ENCODE measurements at regions not wholly inside any gene's neighbourhood (a gene's known extent, or its start where the extent isn't known, plus 50 kb on each side); places are given as distances from the start of the nearest gene placed in this dataset.

GRCh38 chr14:81819344-81819743, 285.7 kb upstream of the SEL1L start:
- no peak for TF ChIP-seq CTCF (IDR thresholded peaks at IDR 0.05)
- no peak for TF ChIP-seq ZFX (IDR thresholded peaks at IDR 0.05; ENCODE audit: borderline replicate concordance)

Data from 22Rv1 (cell line).